NT2/D1 (cell line): ENCODE measurements at regions not wholly inside any gene's neighbourhood (a gene's known extent, or its start where the extent isn't known, plus 50 kb on each side); places are given as distances from the start of the nearest gene placed in this dataset.

Experiments used
- DNase-seq: peaks from one replicate; pipeline ENCODE4 v3.0.0-alpha.2; 2011; ENCODE audit warnings: low read depth, low spot score
- H3K27me3 ChIP-seq: 2 replicates; pipeline ENCODE4 v1.6.0; 2011; ENCODE audit warnings: mild to moderate bottlenecking; ENCODE audit not compliant: insufficient read length, insufficient read depth
- H3K36me3 ChIP-seq: 2 replicates; pipeline ENCODE4 v1.6.1; 2011; ENCODE audit warnings: mild to moderate bottlenecking, low read length, mixed read lengths; ENCODE audit not compliant: insufficient read depth, insufficient read length
- H3K4me1 ChIP-seq: 2 replicates; pipeline ENCODE4 v1.5.1; 2011; ENCODE audit not compliant: insufficient read depth, insufficient read length
- H3K4me3 ChIP-seq: 2 replicates; pipeline ENCODE4 v1.5.1; 2011; ENCODE audit warnings: low read depth; ENCODE audit not compliant: insufficient read length
- H3K9ac ChIP-seq: 2 replicates; pipeline ENCODE4 v1.6.0; 2011; ENCODE audit warnings: low read depth; ENCODE audit not compliant: insufficient read length
- H3K9me3 ChIP-seq: 2 replicates; pipeline ENCODE4 v1.5.1; 2011; ENCODE audit warnings: mild to moderate bottlenecking, low read length; ENCODE audit not compliant: insufficient read depth
- SUZ12 ChIP-seq: IDR thresholded peaks from 2 replicates; pipeline ENCODE4 v1.6.1; 2011; ENCODE audit not compliant: insufficient read length, insufficient read depth; ENCODE audit errors: extremely low read depth
- YY1 ChIP-seq: IDR thresholded peaks from 2 replicates; pipeline ENCODE4 v1.6.1; 2011; ENCODE audit not compliant: insufficient read length, insufficient read depth
- ZNF274 ChIP-seq: IDR thresholded peaks from 2 replicates; pipeline ENCODE4 v1.6.1; 2011; ENCODE audit warnings: mild to moderate bottlenecking, low read depth, low read length

- no peak overlapping the region for H3K4me3 ChIP-seq
- no peaks in the 10 kb centered on the region for H3K36me3 ChIP-seq
- H3K27me3 ChIP-seq = peaks cover 6% of the 10 kb centered on the region
- no peak for DNase-seq
- TF ChIP-seq YY1 = no peak
- no peak for TF ChIP-seq SUZ12
- TF ChIP-seq ZNF274 = no peak
- peaks cover 18% of the 10 kb centered on the region for H3K4me1 ChIP-seq
- no peak overlapping the region for H3K9ac ChIP-seq
- H3K9me3 ChIP-seq = peaks cover 12% of the 10 kb centered on the region; the same call in 1 of the 2 replicates
Measured at GRCh38 chr14:103221781-103222358, 98.6 kb downstream of the TNFAIP2 start.

- Histone ChIP-seq H3K9me3 (no peaks in the 10 kb centered on the region), H3K9ac (no peak overlapping the region), H3K4me3 (no peak overlapping the region), H3K4me1 (peaks cover 18% of the 10 kb centered on the region), H3K36me3 (no peaks in the 10 kb centered on the region), H3K27me3 (peaks cover 6% of the 10 kb centered on the region)
- no peak for DNase-seq
- no peak for TF ChIP-seq YY1
- no peak for TF ChIP-seq ZNF274
- TF ChIP-seq SUZ12 = no peak
Measured at GRCh38 chr14:103223818-103224352, 100.6 kb downstream of the TNFAIP2 start.

- Histone ChIP-seq H3K9ac (no peak overlapping the region), H3K36me3 (no peaks in the 10 kb centered on the region), H3K9me3 (no peaks in the 10 kb centered on the region), H3K4me3 (no peak overlapping the region), H3K27me3 (peaks cover 6% of the 10 kb centered on the region), H3K4me1 (peaks cover 15% of the 10 kb centered on the region)
- DNase-seq = no peak
- TF ChIP-seq ZNF274 (no peak), SUZ12 (no peak), YY1 (no peak)
Measured at GRCh38 chr14:103225062-103225461, 101.8 kb downstream of the TNFAIP2 start.

- Histone ChIP-seq H3K27me3 (peaks cover 6% of the 10 kb centered on the region), H3K4me3 (no peak overlapping the region), H3K9ac (no peak overlapping the region), H3K9me3 (no peaks in the 10 kb centered on the region), H3K4me1 (peaks cover 15% of the 10 kb centered on the region), H3K36me3 (no peaks in the 10 kb centered on the region)
- DNase-seq = no peak
- no peak for TF ChIP-seq SUZ12
Measured at GRCh38 chr14:103225476-103225875, 102.2 kb downstream of the TNFAIP2 start.

GRCh38 chr14:103227094-103227768 lies 104.0 kb downstream of the TNFAIP2 start:
- Histone ChIP-seq H3K36me3 (no peaks in the 10 kb centered on the region), H3K27me3 (no peaks in the 10 kb centered on the region), H3K9me3 (no peaks in the 10 kb centered on the region), H3K4me1 (peaks cover 8% of the 10 kb centered on the region), H3K4me3 (no peak overlapping the region), H3K9ac (no peak overlapping the region)
- TF ChIP-seq YY1 (no peak), SUZ12 (no peak), ZNF274 (no peak)
- no peak for DNase-seq

- Histone ChIP-seq H3K4me1 (peaks cover 8% of the 10 kb centered on the region), H3K9ac (no peak overlapping the region), H3K27me3 (no peaks in the 10 kb centered on the region), H3K36me3 (no peaks in the 10 kb centered on the region), H3K4me3 (no peak overlapping the region), H3K9me3 (no peaks in the 10 kb centered on the region)
- DNase-seq = no peak
- TF ChIP-seq SUZ12 (no peak), ZNF274 (no peak), YY1 (no peak)
Measured at GRCh38 chr14:103228076-103228806, 105.0 kb downstream of the TNFAIP2 start.

GRCh38 chr14:103228866-103229265 lies 105.2 kb upstream of the EIF5 start:
- Histone ChIP-seq H3K9ac (no peak overlapping the region), H3K4me3 (no peak overlapping the region), H3K36me3 (no peaks in the 10 kb centered on the region), H3K9me3 (no peaks in the 10 kb centered on the region), H3K27me3 (no peaks in the 10 kb centered on the region), H3K4me1 (peaks cover 6% of the 10 kb centered on the region)
- DNase-seq = no peak
- TF ChIP-seq YY1 = no peak
- TF ChIP-seq SUZ12 = no peak
- TF ChIP-seq ZNF274 = no peak
